Fibroblast of the conjunctiva (primary cell): ENCODE measurements at regions not wholly inside any gene's neighbourhood (a gene's known extent, or its start where the extent isn't known, plus 50 kb on each side); places are given as distances from the start of the nearest gene placed in this dataset.

Experiments used
- DNase-seq: peaks from one replicate; pipeline ENCODE4 v3.0.0-alpha.2; 2010; ENCODE audit warnings: low read depth

DNA sequence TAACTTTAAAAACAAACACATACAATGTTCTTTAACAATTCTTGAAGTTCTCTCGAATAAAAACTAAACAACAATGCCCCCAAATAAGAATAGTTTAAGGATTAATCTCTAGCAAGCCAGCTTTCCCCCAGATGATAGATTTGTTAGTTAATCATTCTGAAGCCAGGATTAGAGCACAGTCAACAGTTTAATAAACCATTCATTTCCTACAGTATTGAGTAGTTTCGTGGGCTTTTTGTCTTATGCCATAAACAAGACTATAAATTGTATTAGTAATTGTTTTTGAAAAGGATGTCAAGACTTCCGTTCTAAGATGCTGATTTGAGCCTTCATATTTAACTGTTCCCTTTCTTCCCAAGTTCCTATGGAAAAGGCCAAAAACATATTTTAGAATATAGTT is 136.6 kb downstream of the PIK3R1 start:
- DNase-seq, result no peak

DNA sequence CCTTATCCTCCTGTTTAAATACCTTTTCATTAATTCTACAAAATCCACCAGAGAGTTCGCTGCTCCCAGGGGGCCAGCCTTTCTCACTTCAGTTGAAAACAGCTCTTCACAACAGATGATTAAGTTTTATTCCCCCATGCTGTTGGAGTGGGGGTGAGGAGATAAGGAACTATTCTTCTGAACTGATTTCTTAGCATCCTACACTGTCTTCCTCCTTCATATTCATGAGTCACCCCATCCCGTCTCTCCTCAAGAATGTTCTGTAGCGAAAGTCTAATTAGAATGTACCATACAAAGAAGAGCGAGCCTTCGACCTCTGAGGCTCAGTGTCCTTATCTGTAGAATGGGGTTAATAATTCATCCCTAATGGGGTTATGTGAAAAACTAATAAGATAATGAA is 138.0 kb downstream of the PIK3R1 start:
- DNase-seq, result no peak

DNA sequence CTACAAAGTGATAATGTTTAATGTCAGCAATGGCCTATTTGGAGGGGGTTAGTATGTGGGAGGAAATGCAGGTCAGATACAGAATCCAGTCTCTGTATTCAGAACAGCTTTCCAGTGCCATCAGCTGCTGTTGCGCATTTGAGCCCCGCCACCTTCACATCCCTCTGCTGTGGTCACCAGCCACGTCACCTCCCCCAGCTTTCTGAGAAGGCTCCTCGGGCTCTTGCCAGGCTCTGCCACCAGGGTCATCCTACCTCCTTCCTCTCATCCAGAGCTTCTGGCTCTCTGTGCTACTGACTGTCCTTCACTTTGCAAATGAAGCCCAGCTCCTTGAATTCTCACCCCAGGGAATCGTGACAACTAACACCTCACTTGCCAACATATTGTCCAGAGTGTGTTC is 138.8 kb downstream of the PIK3R1 start:
- no peak for DNase-seq

DNA sequence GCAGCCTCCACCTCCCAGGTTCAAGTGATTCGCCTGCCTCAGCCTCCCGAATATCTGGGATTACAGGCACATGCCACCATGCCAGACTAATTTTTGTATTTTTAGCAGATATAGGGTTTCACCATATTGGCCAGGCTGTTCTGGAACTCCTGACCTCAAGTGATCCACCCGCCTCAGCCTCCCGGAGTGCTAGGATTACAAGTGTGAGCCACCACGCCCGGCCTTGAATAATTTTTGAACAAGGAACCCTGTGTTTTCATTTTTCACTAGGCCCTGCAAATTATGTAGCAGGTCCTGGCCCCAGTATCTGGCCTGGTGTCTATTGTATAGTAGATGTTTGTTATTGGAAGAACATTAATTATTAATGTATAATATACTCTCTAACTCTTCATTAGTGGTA is 140.7 kb downstream of the PIK3R1 start:
- DNase-seq, result no peak

DNA sequence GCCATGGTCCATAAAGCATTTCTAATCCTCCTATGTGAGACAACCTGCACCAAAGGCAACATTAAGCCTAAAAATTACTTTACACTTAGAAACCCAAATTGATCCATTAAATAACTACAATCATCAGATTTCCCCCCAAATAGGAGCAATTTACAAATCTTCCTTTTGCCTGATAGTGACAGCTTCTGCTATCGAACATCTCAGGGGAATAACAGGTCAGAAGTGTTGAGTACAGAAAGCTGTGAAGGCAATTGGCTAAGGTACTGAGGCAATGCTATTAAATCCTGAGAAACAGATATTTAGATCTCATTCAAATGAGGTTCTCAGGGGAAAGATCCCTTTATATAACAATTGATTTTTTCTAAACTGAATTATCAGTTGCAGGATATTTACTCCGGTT is 141.1 kb downstream of the PIK3R1 start:
- DNase-seq, result no peak

DNA sequence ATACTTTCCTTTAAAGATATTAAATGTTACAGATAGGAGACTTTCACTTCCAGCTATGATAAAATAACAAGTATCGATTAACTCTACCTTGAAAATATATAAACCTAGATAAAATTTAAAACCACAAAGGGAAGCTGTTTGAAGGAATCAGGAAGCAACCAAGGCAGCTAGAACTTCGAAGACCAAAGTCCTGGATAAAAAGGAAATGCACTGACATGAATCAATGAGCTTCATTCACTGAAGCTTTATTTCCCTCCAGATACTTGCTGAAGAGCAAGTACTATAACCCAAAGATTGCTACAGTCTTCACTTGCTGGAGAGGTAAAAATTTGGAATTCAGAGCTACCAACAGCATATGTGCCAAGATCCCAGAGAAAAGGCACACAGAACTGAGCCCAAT is 144.1 kb downstream of the PIK3R1 start:
- no peak for DNase-seq

DNA sequence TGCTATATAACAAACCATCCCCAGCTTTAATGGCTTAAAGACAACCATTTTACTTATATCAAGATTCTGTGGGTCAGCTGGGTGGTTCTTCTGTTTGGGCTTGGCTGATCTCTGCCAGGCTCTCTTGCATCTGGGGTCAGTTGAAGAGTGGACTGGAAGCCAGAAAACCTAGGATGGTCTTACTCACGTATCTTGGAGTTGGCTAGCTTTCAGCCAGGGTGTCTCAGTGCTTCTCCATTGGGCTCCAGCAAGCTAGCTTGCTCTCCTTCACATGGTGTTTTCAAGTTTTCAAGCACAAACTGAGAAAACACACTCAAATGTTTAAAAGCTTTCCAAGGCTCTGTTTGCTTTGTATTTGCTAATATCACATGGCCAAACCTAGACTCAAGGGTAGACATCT is 146.8 kb downstream of the PIK3R1 start:
- no peak for DNase-seq

DNA sequence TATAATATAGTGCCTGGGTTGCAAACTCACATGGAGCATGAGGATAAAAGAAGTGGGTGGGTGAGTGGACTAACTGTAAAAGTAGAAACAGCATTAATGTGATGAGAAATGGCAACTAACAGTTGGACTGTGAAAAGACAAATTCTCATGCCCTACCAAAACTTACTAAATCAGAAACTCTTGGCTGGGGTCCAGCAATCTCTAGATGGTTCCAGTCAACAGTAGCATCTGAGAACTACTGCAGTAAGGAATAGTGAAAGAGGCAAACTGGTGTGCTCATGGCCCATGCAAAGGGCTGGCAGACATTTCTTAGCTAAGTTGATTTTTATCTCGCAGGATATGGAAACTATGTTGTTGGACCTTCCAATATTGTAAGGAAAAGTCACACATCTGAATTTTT is 150.3 kb downstream of the PIK3R1 start:
- no peak for DNase-seq

DNA sequence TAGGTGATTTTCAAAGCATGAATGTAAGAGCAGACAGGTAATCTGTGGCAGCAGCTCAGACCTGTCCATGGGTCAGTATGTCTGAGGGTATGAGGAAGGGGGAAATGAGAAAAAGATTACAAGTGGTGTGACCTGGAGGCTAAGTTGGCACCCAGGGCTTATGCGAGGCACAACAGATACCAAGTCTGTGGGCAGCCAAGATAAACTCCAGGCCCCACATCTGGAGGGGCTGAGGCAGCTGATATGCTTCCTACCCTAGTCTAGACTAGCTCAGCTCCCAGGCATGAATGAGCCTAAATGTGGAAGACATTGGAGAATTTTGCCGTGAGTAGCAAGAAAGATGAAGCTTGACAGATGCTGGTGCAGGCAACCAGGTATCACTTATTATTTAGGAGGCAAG is 151.7 kb downstream of the PIK3R1 start:
- DNase-seq, result no peak

DNA sequence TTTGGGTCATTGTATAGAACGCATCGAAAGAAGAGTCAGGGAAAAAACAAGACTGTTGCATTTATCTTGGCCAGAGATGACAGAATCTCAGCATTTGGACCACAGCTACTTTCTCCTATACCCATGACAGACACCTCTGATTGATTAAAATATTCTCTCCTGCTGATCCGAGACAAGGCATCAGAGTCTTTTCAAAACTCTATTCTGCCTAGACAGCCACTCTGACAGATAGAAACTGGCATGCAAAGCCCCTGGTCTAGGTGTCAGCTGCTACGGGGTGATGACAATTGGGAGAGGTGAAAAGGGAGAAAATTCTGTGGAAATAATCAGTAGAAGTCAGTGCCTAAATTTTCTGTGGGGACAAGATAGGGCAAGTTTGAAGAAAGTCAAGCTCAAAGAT is 152.2 kb downstream of the PIK3R1 start:
- DNase-seq, result no peak

DNA sequence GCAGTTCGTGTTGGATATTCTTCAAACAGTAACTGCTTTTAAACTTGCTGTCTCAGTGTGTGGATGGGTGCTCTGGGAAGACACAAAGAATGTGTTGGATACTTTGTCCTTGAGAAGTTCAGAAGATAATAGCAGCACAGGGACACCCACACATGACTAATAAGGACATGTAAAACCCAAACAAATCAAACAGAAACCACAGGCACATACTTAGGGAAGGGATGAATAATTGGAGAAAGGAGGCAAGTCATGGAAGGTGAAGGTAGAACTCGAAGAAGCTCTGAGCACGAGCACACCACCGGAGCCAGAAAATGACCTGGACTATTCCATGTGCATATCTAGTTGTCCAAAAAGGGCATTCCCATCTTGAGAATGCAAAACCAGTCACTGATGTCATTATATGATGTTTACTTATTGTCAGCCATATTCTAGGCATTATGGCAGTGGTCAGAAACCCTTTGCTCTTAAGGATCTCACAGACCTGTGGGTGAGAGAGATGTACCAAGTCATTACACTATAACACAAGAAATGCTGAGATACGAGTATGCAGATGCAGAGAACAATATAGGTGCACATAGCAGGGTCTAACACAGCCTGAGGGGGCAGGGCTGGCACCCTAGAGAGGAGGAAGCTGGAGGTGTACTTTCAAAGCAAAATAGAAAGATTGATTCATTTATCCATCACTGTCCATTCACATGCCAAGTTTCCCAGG is 152.9 kb downstream of the PIK3R1 start:
- DNase-seq, result no peak

DNA sequence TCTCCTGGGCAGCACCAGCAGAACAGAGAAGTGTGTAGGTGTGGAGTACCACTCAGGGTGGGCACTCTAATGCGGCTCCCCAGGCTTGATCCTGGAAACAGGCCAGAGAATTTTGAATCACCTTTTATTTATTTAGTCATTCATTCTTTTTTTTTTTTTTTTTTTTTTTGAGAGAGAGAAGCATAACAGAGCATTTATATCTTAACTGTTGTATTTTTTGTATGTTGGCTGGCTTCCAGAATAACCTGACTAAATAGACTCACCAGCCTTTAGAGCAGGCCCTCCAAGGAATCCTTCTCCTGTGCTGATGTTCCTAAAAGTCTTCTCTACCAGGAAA is 153.4 kb downstream of the PIK3R1 start:
- no peak for DNase-seq

DNA sequence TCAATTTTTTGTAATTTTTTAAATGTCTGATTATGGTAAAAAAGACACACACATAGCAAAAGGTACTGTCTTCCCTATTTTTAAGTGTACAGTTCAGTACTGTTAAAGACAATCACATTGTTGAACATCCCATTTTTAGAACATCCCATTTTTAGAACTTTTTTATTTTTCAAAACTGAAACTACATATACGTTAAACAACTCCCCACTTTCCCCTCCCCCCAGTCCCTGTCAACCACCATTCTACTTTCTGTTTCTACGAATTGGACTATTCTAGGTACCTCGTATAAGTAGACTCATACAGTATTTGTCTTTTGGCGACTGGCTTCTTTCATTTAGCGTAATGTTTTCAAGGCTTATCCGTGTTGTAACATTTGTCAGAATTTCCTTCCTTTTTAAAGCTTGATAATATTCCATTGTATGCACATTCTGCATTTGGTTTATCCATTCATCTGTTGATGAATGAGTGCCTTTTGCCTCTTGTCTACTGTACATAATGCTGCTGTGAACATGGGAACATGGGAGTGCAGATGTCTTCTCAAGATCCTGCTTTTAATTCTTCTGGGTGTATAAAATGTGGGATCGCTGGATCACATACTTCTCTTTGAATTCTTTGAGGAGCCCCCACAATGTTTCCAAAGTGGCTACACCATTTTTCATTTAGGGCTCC is 154.0 kb downstream of the PIK3R1 start:
- no peak for DNase-seq

DNA sequence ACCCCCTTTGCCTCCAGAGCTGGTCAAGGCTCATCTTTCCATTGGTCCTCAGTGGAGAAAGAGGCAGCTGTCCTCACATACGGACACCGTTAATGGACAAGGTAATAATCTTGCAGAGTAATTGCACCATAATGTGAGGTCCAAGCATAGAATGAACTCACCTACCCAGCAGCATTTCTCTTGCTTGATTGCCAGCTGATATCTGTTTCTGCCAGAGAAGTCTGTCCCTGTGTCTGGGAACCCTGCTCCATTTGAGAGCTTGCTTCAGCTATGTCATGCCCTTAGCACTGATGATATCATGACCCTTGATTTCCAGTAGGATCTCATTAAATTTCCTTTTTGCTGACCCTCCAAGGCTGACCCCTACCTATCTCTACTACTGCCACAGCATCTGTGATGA is 154.6 kb downstream of the PIK3R1 start:
- DNase-seq, result no peak

DNA sequence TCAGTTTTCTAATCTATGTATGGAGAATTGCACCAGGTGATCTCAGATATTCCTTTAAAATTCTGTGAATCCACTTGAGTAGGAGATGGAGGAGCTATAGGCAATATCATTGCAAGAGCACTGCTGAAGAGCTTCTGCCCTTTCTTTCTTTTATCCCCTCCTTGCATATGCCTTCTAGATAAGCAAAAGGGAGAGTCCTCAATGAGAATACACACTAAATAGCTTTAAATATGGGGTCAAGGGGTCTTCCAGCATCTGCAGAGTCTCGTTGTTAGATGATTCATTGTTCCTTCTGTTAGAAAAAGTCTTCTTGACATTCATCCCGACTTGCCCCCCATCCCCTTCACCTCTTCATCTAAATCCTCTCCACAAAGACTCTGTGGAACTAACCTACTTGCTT is 156.1 kb downstream of the PIK3R1 start:
- DNase-seq, result no peak

DNA sequence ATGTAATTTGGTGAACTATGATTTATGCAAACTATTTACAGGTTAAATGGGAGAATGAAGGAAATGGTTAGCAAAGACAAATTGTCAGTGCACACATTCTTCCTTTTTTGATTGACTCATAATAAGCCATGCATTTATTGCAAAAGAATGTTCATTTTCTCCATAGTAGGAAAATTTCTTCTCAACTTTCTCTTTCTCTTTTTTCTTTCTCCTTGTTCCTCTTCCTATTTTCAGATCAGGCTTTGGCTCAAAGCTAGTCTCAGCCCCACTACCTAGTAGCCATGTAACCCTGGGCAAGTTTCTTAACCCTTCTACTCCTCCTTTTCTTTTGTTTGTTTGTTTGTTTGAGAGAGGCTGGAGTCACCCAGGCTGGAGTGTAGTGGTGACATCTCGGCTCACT is 156.6 kb downstream of the PIK3R1 start:
- no peak for DNase-seq

DNA sequence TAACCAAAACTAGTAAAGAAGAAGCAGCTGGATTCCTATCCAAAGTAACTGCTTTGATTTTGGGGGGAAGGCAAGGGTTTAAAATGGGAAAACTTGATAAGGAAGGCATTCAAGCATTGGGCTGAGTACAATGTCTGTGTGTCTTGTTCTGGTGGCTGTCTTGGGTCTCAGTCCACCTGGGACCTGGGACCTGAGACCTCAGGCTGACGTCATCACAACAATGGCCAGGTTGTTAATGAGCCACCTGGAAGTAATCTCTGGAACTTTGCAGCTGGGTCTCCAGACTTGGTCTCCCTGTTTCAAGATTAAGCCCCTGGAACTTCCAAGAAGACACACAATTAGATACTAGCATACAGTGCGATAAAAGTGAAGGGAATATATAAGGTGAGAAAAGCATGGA is 157.5 kb downstream of the PIK3R1 start:
- no peak for DNase-seq

DNA sequence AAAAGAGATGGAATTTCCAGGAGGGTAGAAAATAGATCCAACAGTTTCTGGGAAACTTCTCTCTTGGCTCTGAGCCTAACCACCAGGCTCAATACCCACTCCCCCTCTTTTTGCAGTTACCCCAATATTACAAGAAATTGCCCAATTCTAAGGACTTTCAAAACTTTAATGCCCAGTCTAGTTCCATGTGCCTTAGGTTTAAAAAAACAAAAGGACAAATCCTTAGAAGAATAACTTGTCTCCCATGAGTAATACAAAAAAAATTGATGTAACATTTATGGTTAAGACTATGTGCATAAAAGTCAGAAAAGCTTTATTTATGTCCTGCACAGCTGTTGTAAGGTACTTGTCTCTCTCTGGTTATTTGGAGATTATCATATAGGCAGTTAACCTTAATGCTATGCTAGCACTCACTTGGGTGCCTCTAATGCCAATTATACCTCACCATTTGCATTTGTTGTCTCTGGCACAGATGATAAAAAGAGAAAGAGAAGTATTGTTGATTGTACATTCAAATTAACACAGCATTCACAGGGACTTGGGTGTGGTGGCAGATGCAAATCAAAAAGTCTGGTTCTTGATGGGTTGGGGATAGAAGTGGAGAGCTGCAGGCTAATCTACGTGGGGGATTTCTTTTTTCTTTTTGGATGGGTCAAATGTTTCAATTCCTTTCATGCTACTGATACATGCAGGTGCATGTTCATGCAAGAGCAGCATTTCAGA is 159.4 kb downstream of the PIK3R1 start:
- no peak for DNase-seq

DNA sequence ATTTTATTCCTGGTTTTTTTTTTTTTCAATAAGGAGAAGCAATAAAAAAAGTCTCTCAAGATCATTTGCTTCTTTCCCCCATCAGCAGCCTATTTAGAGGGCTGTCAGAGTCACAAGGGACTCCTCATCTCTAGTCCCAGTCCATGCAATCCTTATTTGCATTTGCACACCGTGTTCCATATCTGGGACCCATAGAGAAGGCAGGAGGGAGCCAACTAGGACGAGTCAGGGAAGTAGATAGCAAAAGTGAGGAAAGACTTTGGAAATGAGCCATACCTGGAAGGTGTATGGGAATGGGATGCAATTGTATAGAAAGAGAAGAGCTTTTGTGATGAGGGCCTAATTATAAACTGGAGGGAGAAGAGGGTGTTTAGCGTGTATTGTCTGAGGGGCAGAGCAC is 160.0 kb downstream of the PIK3R1 start:
- DNase-seq, result no peak

DNA sequence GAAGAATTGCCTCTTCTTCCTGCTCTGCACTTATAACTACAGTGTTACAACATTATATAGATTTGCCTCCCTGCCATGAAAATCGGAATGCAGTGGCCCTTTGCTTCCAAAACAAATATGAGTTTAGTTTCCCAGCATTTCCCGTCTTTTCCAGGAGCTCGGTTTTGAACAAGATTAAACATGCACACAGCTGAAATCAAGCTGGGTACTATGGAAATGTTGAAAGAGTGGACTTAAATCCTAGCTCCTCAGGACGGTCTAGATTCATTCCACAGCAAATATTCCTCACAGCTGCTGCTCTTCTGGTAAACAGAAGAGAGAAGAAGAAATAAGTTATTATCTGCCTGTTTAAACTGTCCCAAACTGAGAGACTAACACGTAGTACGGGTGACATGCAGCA is 161.4 kb downstream of the PIK3R1 start:
- DNase-seq, result no peak

DNA sequence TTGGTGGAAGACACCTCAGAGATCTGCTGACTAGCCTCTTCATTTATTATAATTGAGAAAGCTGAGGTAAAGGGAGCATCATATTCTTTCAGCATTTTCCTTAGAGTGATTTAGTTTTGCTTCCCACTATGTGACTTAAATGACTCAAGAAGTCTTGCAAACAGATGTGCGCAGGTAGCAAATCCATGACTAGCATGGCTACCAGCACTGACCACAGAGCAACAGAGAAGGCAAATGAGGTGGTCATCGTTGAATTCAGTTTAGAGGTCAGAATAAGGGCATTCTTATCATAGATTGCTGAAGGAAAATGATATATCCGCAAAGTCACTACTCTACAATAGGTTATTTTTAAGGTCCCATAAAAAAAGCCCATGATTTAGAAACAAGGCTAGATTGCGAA is 162.2 kb downstream of the PIK3R1 start:
- no peak for DNase-seq

DNA sequence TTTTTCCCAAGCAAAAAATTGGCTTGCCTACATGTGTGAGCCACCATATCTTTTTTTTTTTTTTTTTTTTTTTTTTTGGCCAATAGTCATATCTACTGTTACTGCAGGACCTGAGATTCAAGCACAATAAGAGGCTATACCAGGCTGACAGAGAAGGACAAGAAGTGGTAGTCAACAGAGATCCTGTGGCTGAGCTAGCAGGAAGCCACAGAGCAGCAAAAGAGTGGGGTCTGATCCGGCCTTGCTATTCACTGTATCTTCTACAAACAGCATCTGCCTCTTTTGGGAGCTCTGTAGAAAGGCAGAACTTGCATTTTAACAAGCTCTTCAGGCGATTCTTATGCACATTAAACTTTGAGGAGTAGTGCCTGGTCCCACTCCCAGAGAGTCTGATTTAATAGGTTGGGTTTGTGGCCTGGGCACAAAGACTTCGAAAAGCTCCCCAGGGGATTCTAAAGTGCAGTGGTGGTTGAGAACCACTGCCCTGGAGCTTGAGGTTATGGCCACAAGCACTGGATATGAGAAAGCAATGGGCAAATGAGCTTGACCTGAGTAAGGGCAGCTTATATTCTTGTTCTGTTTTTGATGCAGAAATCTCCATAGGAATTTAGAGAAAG is 162.8 kb downstream of the PIK3R1 start:
- no peak for DNase-seq
